Globus pallidus (tissue), 1 donor: ENCODE measurements at regions not wholly inside any gene's neighbourhood (a gene's known extent, or its start where the extent isn't known, plus 50 kb on each side); places are given as distances from the start of the nearest gene placed in this dataset.
A peak's percentile ranks its signal among the peaks of the same experiment; 100 is the strongest.

ENCODE experiments used
- DNase-seq: peaks from one replicate; pipeline ENCODE4 v3.0.0-alpha.2; 2015; ENCODE audit warnings: low spot score

GRCh38 chr11:95690100-95690499 lies 99.5 kb downstream of the FAM76B start:
- no peak for DNase-seq

- DNase-seq: no peak
Observed at GRCh38 chr11:95688501-95689222, 100.9 kb downstream of the FAM76B start.

GRCh38 chr11:95688015-95688414 lies 101.6 kb downstream of the FAM76B start:
- no peak for DNase-seq

- DNase-seq: no peak
Observed at GRCh38 chr11:95686265-95686664, 103.3 kb downstream of the FAM76B start.

- no peak for DNase-seq
Observed at GRCh38 chr11:95684701-95685100, 104.9 kb downstream of the FAM76B start.

GRCh38 chr11:95684170-95684569 lies 105.4 kb downstream of the FAM76B start:
- DNase-seq: no peak

- DNase-seq: no peak
Observed at GRCh38 chr11:95682552-95682951, 107.0 kb downstream of the FAM76B start.

GRCh38 chr11:95680169-95680929 lies 109.2 kb downstream of the FAM76B start:
- DNase-seq: no peak

- no peak for DNase-seq
Observed at GRCh38 chr11:95678988-95679387, 110.6 kb downstream of the FAM76B start.

- DNase-seq: no peak
Observed at GRCh38 chr11:95676308-95676707, 113.3 kb downstream of the FAM76B start.

- DNase-seq: no peak
Observed at GRCh38 chr11:95675585-95675984, 114.0 kb downstream of the FAM76B start.

- no peak for DNase-seq
Observed at GRCh38 chr11:95674657-95675358, 114.8 kb downstream of the FAM76B start.

- DNase-seq: no peak
Observed at GRCh38 chr11:95671768-95672167, 117.8 kb downstream of the FAM76B start.

GRCh38 chr11:95668131-95668530 lies 121.5 kb downstream of the FAM76B start:
- no peak for DNase-seq

- no peak for DNase-seq
Observed at GRCh38 chr11:95661162-95661561, 128.4 kb downstream of the FAM76B start.

GRCh38 chr11:95660038-95660437 lies 129.5 kb downstream of the FAM76B start:
- no peak for DNase-seq

GRCh38 chr11:95659088-95659487 lies 130.5 kb downstream of the FAM76B start:
- no peak for DNase-seq

- DNase-seq: no peak
Observed at GRCh38 chr11:95655536-95655935, 134.0 kb downstream of the FAM76B start.

- no peak for DNase-seq
Observed at GRCh38 chr11:95653680-95654079, 135.9 kb downstream of the FAM76B start.

GRCh38 chr11:95653099-95653498 lies 136.5 kb downstream of the FAM76B start:
- no peak for DNase-seq

GRCh38 chr11:95652002-95652472 lies 137.5 kb downstream of the FAM76B start:
- DNase-seq: no peak

- DNase-seq: peak; percentile 7
Observed at GRCh38 chr11:95650276-95650675, 139.3 kb downstream of the FAM76B start.

- DNase-seq: no peak
Observed at GRCh38 chr11:95647871-95648270, 141.7 kb downstream of the FAM76B start.
